IMR-90 (cell line): ENCODE measurements at regions not wholly inside any gene's neighbourhood (a gene's known extent, or its start where the extent isn't known, plus 50 kb on each side); places are given as distances from the start of the nearest gene placed in this dataset.
A peak's percentile ranks its signal among the peaks of the same experiment; 100 is the strongest.

Source experiments
- ATAC-seq: fragments of 200-7000 bp; cut with Tn5 transposase; 2 replicates; pipeline ENCODE4 v1.9.1; 2020; ENCODE audit warnings: low read depth, mild to moderate bottlenecking, moderate library complexity
- BruUV-seq: library from RNA; stranded (reverse); fragments of 400-500 nt; replicated peaks from 2 replicates; lab custom pipeline; 2021; lab: Mats Ljungman, UMichigan
- CTCF ChIA-PET: fragments of 300-600 bp; formaldehyde crosslinking; extraction: SDS; loops from one replicate; lab custom pipeline; 2021; ENCODE audit warnings: antibody characterized with exemption; lab: Yijun Ruan, JAX
- POLR2A ChIA-PET: fragments of 300-600 bp; sonication (Branson Sonifier 250); formaldehyde crosslinking; loops from one replicate; lab custom pipeline; 2022; ENCODE audit warnings: antibody characterized with exemption; ENCODE audit not compliant: unreplicated experiment; lab: Charles Lee
- DNase-seq: peaks from one replicate; pipeline ENCODE4 v3.0.0; 2013
- H2AFZ ChIP-seq: replicated peaks from 2 replicates; pipeline ENCODE3; 2013; ENCODE audit warnings: low read length, mild to moderate bottlenecking; ENCODE audit not compliant: poor library complexity
- H2AK5ac ChIP-seq: 2 replicates; pipeline ENCODE4 v1.6.1; 2013; ENCODE audit warnings: low read depth, low read length, inconsistent platforms
- H2AK9ac ChIP-seq: replicated peaks from 2 replicates; pipeline ENCODE3; 2013; ENCODE audit warnings: mild to moderate bottlenecking, low read depth, low read length, moderate library complexity; ENCODE audit not compliant: poor library complexity
- H2BK120ac ChIP-seq: 2 replicates; pipeline ENCODE4 v1.6.1; 2013; ENCODE audit warnings: low read depth, low read length, inconsistent platforms
- H2BK15ac ChIP-seq: 3 replicates; pipeline ENCODE4 v1.6.1; 2013; ENCODE audit warnings: low read depth, low read length, inconsistent platforms
- H2BK20ac ChIP-seq: 2 replicates; pipeline ENCODE4 v1.6.1; 2013; ENCODE audit warnings: low read depth, mild to moderate bottlenecking, inconsistent platforms, low read length, moderate library complexity
- H2BK5ac ChIP-seq: 2 replicates; pipeline ENCODE4 v1.6.1; 2013; ENCODE audit warnings: mild to moderate bottlenecking, low read depth, low read length, inconsistent platforms; ENCODE audit not compliant: poor library complexity, severe bottlenecking
- H3K14ac ChIP-seq: replicated peaks from 2 replicates; pipeline ENCODE4 v1.6.1; 2013; ENCODE audit warnings: low read depth, low read length, inconsistent platforms
- H3K18ac ChIP-seq: 2 replicates; pipeline ENCODE4 v1.6.1; 2013; ENCODE audit warnings: low read depth, low read length, control low read depth
- H3K23ac ChIP-seq: 2 replicates; pipeline ENCODE4 v1.6.1; 2013; ENCODE audit warnings: low read depth, low read length, inconsistent platforms
- H3K27ac ChIP-seq: 2 replicates; pipeline ENCODE4 v1.5.1; 2013; ENCODE audit warnings: mild to moderate bottlenecking, control low read depth, low read length; ENCODE audit not compliant: insufficient read depth
- H3K27me3 ChIP-seq: 2 replicates; pipeline ENCODE4 v1.6.1; 2013; ENCODE audit warnings: low read length; ENCODE audit not compliant: control insufficient read depth, insufficient read depth
- H3K36me3 ChIP-seq: 2 replicates; pipeline ENCODE4 v1.6.1; 2013; ENCODE audit warnings: low read length, mixed read lengths; ENCODE audit not compliant: control insufficient read depth, insufficient read depth
- H3K4ac ChIP-seq: 2 replicates; pipeline ENCODE4 v1.6.1; 2013; ENCODE audit warnings: low read depth, low read length, inconsistent platforms
- H3K4me1 ChIP-seq: 2 replicates; pipeline ENCODE4 v1.6.1; 2013; ENCODE audit warnings: low read length, mixed read lengths; ENCODE audit not compliant: control insufficient read depth, insufficient read depth
- H3K4me2 ChIP-seq: 2 replicates; pipeline ENCODE4 v1.6.1; 2013; ENCODE audit warnings: low read depth, mild to moderate bottlenecking, control low read depth, low read length, moderate library complexity
- H3K4me3 ChIP-seq: 2 replicates; pipeline ENCODE4 v1.5.1; 2013; ENCODE audit warnings: low read depth, mild to moderate bottlenecking, control low read depth, low read length, moderate library complexity; ENCODE audit not compliant: insufficient read depth
- H3K56ac ChIP-seq: 2 replicates; pipeline ENCODE4 v1.6.1; 2013; ENCODE audit warnings: low read length, inconsistent platforms; ENCODE audit not compliant: insufficient read depth; ENCODE audit errors: extremely low read depth
- H3K79me1 ChIP-seq, 2 experiments: 2 replicates each; pipeline ENCODE4 v1.6.1; 2013; ENCODE audit warnings: low read length in 2 of 2, inconsistent platforms in 1 of 2, low read depth in 1 of 2
- H3K9ac ChIP-seq: 2 replicates; pipeline ENCODE4 v1.6.1; 2013; ENCODE audit warnings: low read depth, low read length, control low read depth
- H3K9me1 ChIP-seq: 2 replicates; pipeline ENCODE4 v1.6.1; 2013; ENCODE audit warnings: low read length, inconsistent platforms; ENCODE audit not compliant: insufficient read depth
- H3K9me3 ChIP-seq: 2 replicates; pipeline ENCODE4 v1.6.1; 2013; ENCODE audit warnings: low read length; ENCODE audit not compliant: control insufficient read depth, insufficient read depth
- H4K20me1 ChIP-seq: 2 replicates; pipeline ENCODE4 v1.6.1; 2013; ENCODE audit warnings: low read length, inconsistent platforms; ENCODE audit not compliant: insufficient read depth
- H4K5ac ChIP-seq: 2 replicates; pipeline ENCODE4 v1.6.1; 2013; ENCODE audit warnings: mild to moderate bottlenecking, low read depth, low read length, control low read depth
- H4K8ac ChIP-seq, 2 experiments: 2 replicates each; pipeline ENCODE4 v1.6.1; 2013; ENCODE audit warnings: low read depth in 2 of 2, low read length in 2 of 2, control low read depth in 1 of 2, inconsistent platforms in 1 of 2
- H4K91ac ChIP-seq: 2 replicates; pipeline ENCODE4 v1.6.1; 2013; ENCODE audit warnings: low read depth, low read length, inconsistent platforms; ENCODE audit not compliant: insufficient read depth
- BHLHE40 ChIP-seq: fragments of 150-350 bp; IDR thresholded peaks from 2 replicates; pipeline ENCODE4 v1.6.1; 2016; ENCODE audit warnings: mild to moderate bottlenecking, low read depth, low read length
- CHD1 ChIP-seq: IDR thresholded peaks from 2 replicates; pipeline ENCODE4 v1.6.1; 2012; ENCODE audit warnings: low read depth, low read length, improper control_type of control experiment
- FOS ChIP-seq: fragments of 150-350 bp; IDR thresholded peaks from 2 replicates; pipeline ENCODE4 v1.6.1; 2016; ENCODE audit warnings: low read depth, low read length
- MAFK ChIP-seq: IDR thresholded peaks from 2 replicates; pipeline ENCODE4 v1.6.1; 2012; ENCODE audit warnings: low read depth, low read length, improper control_type of control experiment
- MAZ ChIP-seq: IDR thresholded peaks from 2 replicates; pipeline ENCODE4 v1.6.1; 2012; ENCODE audit warnings: low read depth, mild to moderate bottlenecking, low read length, improper control_type of control experiment, moderate library complexity, borderline replicate concordance
- MXI1 ChIP-seq: IDR thresholded peaks from 2 replicates; pipeline ENCODE4 v1.6.1; 2012; ENCODE audit warnings: low read depth, mild to moderate bottlenecking, low read length, moderate library complexity, borderline replicate concordance
- NFE2L2 ChIP-seq: fragments of 150-350 bp; IDR thresholded peaks from 2 replicates; pipeline ENCODE4 v1.6.1; 2016; ENCODE audit warnings: low read depth, mild to moderate bottlenecking, low read length
- POLR2A ChIP-seq: IDR thresholded peaks from 2 replicates; pipeline ENCODE4 v1.6.1; 2012; ENCODE audit warnings: mild to moderate bottlenecking, low read depth, low read length
- RAD21 ChIP-seq: IDR thresholded peaks from 2 replicates; pipeline ENCODE4 v1.6.1; 2012; ENCODE audit warnings: low read length, improper control_type of control experiment
- RFX5 ChIP-seq: IDR thresholded peaks from 2 replicates; pipeline ENCODE4 v1.8.0; 2012; ENCODE audit warnings: low read depth, mild to moderate bottlenecking, low read length, moderate library complexity
- SMC3 ChIP-seq: fragments of 150-350 bp; IDR thresholded peaks from 2 replicates; pipeline ENCODE4 v1.6.1; 2016; ENCODE audit warnings: low read depth, mild to moderate bottlenecking, antibody characterized with exemption, low read length, moderate library complexity
- dilution Hi-C: fragments of 300-500 bp; cut with HindIII; formaldehyde crosslinking; loops from one replicate; pipeline ENCODE4 v1.14.3; 2018; ENCODE audit warnings: low sequenced_read_pairs; ENCODE audit not compliant: unreplicated experiment
- in situ Hi-C: fragments of 300-500 bp; cut with MboI; formaldehyde crosslinking; loops from 3 replicates; pipeline ENCODE4 v1.14.3; 2019; ENCODE audit warnings: low sequenced_read_pairs, inconsistent platforms, mixed read lengths
- intact Hi-C: fragments of 100-400 bp; cut with micrococcal nuclease; formaldehyde crosslinking; loops from 2 replicates; pipeline ENCODE4 v1.10.0; 2022
- TF ChIP-seq, protein P1 (sequence below): fragments of 150-350 bp; IDR thresholded peaks from 2 replicates; pipeline ENCODE4 v1.6.1; 2016; ENCODE audit warnings: low read depth, mild to moderate bottlenecking, low read length, moderate library complexity, borderline replicate concordance
- TF ChIP-seq, protein P2 (sequence below): conservative IDR thresholded peaks from 2 replicates; pipeline ENCODE4 v1.5.1; 2012; ENCODE audit warnings: mild to moderate bottlenecking, low read depth, low read length, improper control_type of control experiment
- TF ChIP-seq, protein P3 (sequence below): fragments of 150-350 bp; IDR thresholded peaks from 2 replicates; pipeline ENCODE4 v1.6.1; 2017; ENCODE audit warnings: mild to moderate bottlenecking, antibody characterized with exemption, low read length, low read depth

DNA sequence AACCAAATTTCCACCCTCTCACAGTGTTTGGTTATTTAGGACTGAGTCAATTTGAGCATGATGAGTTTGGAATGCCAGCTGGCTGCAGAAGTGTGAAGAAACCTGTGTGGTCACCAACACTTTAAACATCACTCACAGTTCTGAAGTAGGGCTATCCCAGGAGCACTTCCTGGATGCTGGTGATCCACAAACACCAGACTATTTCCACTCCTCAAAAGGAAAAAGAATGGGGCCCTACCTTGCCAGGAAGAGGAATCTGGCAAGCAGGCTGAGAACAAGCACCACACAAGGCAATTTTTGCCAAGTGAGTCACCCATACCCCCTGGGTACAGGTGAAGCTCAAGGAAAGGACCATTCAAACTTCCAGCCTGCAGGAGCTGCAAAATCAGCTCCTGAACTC is 294.2 kb upstream of the PTGER4 start:
- ATAC-seq (peak; percentile 25; the same call in 1 of the 2 replicates), DNase-seq (peak; percentile 66)
- in situ Hi-C loops (no loop called here), dilution Hi-C loops (no loop called here), intact Hi-C loops (loop anchor here (2.0 to 5.0 kb wide), 2 partner anchors 187 to 293 kb away; partner anchors contain the start of gene PTGER4)
- Histone ChIP-seq H3K56ac (no peak overlapping the region), H3K4ac (no peak overlapping the region), H3K9ac (no peak overlapping the region), H3K4me3 (no peak overlapping the region), H3K18ac (no peak overlapping the region), H3K14ac (no peak overlapping the region; the same call in 1 of the 2 replicates), H3K9me1 (peaks cover 3% of the 10 kb centered on the region; the same call in 1 of the 2 replicates), H4K20me1 (no peaks in the 10 kb centered on the region), H2AK5ac (no peak overlapping the region), H3K27me3 (no peaks in the 10 kb centered on the region), H3K23ac (no peak overlapping the region), H2BK20ac (0 out of 2 replicates have a peak overlapping the region, but pooled peaks have one; percentile 59), H2BK15ac (no peak overlapping the region), H3K36me3 (no peaks in the 10 kb centered on the region), H2AK9ac (no peak overlapping the region), H3K9me3 (no peaks in the 10 kb centered on the region), H3K79me1 (no peaks in the 10 kb centered on the region), H4K5ac (no peak overlapping the region), H3K4me2 (no peak overlapping the region), H2BK5ac (no peak overlapping the region), H2AFZ (no peak overlapping the region), H3K4me1 (peaks cover 9% of the 10 kb centered on the region), H4K8ac (no peak overlapping the region), H3K27ac (no peak overlapping the region), H2BK120ac (peak overlapping the region; percentile 22; the same call in 1 of the 2 replicates), H4K91ac (no peak overlapping the region)
- no TSS peak for BruUV-seq
- POLR2A ChIA-PET = no interaction called here
- CTCF ChIA-PET = no interaction called here
- TF ChIP-seq MXI1 (no peak), MAZ (no peak), RFX5 (no peak), FOS (no peak), NFE2L2 (no peak), CHD1 (no peak), SMC3 (no peak), RAD21 (no peak), POLR2A (no peak), MAFK (no peak), BHLHE40 (no peak)
- TF ChIP-seq, protein P1, sequence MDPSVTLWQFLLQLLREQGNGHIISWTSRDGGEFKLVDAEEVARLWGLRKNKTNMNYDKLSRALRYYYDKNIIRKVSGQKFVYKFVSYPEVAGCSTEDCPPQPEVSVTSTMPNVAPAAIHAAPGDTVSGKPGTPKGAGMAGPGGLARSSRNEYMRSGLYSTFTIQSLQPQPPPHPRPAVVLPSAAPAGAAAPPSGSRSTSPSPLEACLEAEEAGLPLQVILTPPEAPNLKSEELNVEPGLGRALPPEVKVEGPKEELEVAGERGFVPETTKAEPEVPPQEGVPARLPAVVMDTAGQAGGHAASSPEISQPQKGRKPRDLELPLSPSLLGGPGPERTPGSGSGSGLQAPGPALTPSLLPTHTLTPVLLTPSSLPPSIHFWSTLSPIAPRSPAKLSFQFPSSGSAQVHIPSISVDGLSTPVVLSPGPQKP = no peak
- TF ChIP-seq, protein P2, sequence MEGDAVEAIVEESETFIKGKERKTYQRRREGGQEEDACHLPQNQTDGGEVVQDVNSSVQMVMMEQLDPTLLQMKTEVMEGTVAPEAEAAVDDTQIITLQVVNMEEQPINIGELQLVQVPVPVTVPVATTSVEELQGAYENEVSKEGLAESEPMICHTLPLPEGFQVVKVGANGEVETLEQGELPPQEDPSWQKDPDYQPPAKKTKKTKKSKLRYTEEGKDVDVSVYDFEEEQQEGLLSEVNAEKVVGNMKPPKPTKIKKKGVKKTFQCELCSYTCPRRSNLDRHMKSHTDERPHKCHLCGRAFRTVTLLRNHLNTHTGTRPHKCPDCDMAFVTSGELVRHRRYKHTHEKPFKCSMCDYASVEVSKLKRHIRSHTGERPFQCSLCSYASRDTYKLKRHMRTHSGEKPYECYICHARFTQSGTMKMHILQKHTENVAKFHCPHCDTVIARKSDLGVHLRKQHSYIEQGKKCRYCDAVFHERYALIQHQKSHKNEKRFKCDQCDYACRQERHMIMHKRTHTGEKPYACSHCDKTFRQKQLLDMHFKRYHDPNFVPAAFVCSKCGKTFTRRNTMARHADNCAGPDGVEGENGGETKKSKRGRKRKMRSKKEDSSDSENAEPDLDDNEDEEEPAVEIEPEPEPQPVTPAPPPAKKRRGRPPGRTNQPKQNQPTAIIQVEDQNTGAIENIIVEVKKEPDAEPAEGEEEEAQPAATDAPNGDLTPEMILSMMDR = no peak
- TF ChIP-seq, protein P3, sequence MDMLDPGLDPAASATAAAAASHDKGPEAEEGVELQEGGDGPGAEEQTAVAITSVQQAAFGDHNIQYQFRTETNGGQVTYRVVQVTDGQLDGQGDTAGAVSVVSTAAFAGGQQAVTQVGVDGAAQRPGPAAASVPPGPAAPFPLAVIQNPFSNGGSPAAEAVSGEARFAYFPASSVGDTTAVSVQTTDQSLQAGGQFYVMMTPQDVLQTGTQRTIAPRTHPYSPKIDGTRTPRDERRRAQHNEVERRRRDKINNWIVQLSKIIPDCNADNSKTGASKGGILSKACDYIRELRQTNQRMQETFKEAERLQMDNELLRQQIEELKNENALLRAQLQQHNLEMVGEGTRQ = no peak
